Muscle of leg (tissue), 3 donors: ENCODE measurements at regions not wholly inside any gene's neighbourhood (a gene's known extent, or its start where the extent isn't known, plus 50 kb on each side); places are given as distances from the start of the nearest gene placed in this dataset.
A peak's percentile ranks its signal among the peaks of the same experiment; 100 is the strongest.

Source experiments
- DNase-seq: peaks from one replicate; pipeline ENCODE4 v3.0.0; 2013
- H3K27ac ChIP-seq: one replicate; pipeline ENCODE4 v1.5.1; 2013; ENCODE audit warnings: mild to moderate bottlenecking, low read length, control low read depth
- H3K27me3 ChIP-seq: one replicate; pipeline ENCODE4 v1.6.1; 2013; ENCODE audit warnings: low read length; ENCODE audit not compliant: control insufficient read depth, insufficient read depth
- H3K36me3 ChIP-seq: one replicate; pipeline ENCODE4 v1.6.1; 2013; ENCODE audit warnings: low read length; ENCODE audit not compliant: control insufficient read depth, insufficient read depth
- H3K4me1 ChIP-seq: one replicate; pipeline ENCODE4 v1.6.1; 2013; ENCODE audit warnings: low read length; ENCODE audit not compliant: control insufficient read depth, insufficient read depth
- H3K4me3 ChIP-seq: one replicate; pipeline ENCODE4 v1.5.1; 2013; ENCODE audit warnings: low read length, control low read depth
- H3K9me3 ChIP-seq: replicated peaks from 2 replicates; pipeline ENCODE4 v1.6.1; 2013; ENCODE audit warnings: low read depth, low read length; ENCODE audit not compliant: control insufficient read depth
- WGBS: methylation state at CpG from one replicate; pipeline ENCODE4 v1.1.5; 2013; ENCODE audit warnings: missing lambda C conversion rate; ENCODE audit not compliant: insufficient coverage; 5-methylcytosine and 5-hydroxymethylcytosine counted together

- Histone ChIP-seq H3K4me1 (no peaks in the 10 kb centered on the region), H3K9me3 (no peaks in the 10 kb centered on the region), H3K4me3 (no peak overlapping the region), H3K27me3 (no peaks in the 10 kb centered on the region), H3K36me3 (no peaks in the 10 kb centered on the region), H3K27ac (no peak overlapping the region)
- WGBS = 86% methylated on average over 1 of the region's 3 CpGs
- peak; percentile 28 for DNase-seq
These were observed 403.2 kb upstream of the ADAMTS5 start for GRCh38 chr21:27369978-27370571.

- Histone ChIP-seq H3K27ac (no peak overlapping the region), H3K27me3 (no peaks in the 10 kb centered on the region), H3K4me1 (no peaks in the 10 kb centered on the region), H3K9me3 (no peaks in the 10 kb centered on the region), H3K36me3 (no peaks in the 10 kb centered on the region), H3K4me3 (no peak overlapping the region)
- DNase-seq = no peak
- no CpG with 5 or more reads among the region's 2 CpGs for WGBS
These were observed 402.3 kb upstream of the ADAMTS5 start for GRCh38 chr21:27369234-27369633.

GRCh38 chr21:27366646-27367235 is 399.9 kb upstream of the ADAMTS5 start:
- H3K9me3 ChIP-seq = no peaks in the 10 kb centered on the region
- H3K4me3 ChIP-seq = no peak overlapping the region
- no peaks in the 10 kb centered on the region for H3K36me3 ChIP-seq
- no peaks in the 10 kb centered on the region for H3K27me3 ChIP-seq
- DNase-seq = no peak
- H3K27ac ChIP-seq = no peak overlapping the region
- no peaks in the 10 kb centered on the region for H3K4me1 ChIP-seq
- WGBS = no CpG with 5 or more reads among the region's 3 CpGs

- no CpG with 5 or more reads among the region's 4 CpGs for WGBS
- DNase-seq = no peak
- Histone ChIP-seq H3K9me3 (no peaks in the 10 kb centered on the region), H3K36me3 (no peaks in the 10 kb centered on the region), H3K4me3 (no peak overlapping the region), H3K27me3 (no peaks in the 10 kb centered on the region), H3K27ac (no peak overlapping the region), H3K4me1 (no peaks in the 10 kb centered on the region)
These were observed 399.1 kb upstream of the ADAMTS5 start for GRCh38 chr21:27366036-27366435.

GRCh38 chr21:27365394-27365793 is 398.5 kb upstream of the ADAMTS5 start:
- H3K36me3 ChIP-seq = no peaks in the 10 kb centered on the region
- H3K4me3 ChIP-seq = no peak overlapping the region
- no peak for DNase-seq
- no peaks in the 10 kb centered on the region for H3K4me1 ChIP-seq
- no peaks in the 10 kb centered on the region for H3K9me3 ChIP-seq
- no peaks in the 10 kb centered on the region for H3K27me3 ChIP-seq
- H3K27ac ChIP-seq = no peak overlapping the region

- DNase-seq = no peak
- no peaks in the 10 kb centered on the region for H3K27me3 ChIP-seq
- H3K36me3 ChIP-seq = no peaks in the 10 kb centered on the region
- no peaks in the 10 kb centered on the region for H3K9me3 ChIP-seq
- H3K27ac ChIP-seq = no peak overlapping the region
- H3K4me3 ChIP-seq = no peak overlapping the region
- H3K4me1 ChIP-seq = no peaks in the 10 kb centered on the region
- WGBS = no CpG with 5 or more reads among the region's 3 CpGs
These were observed 397.0 kb upstream of the ADAMTS5 start for GRCh38 chr21:27363719-27364477.

- whole genome bisulfite sequencing = no CpG with 5 or more reads among the region's 1 CpG
- H3K27me3 ChIP-seq = no peaks in the 10 kb centered on the region
- H3K4me3 ChIP-seq = no peak overlapping the region
- no peak overlapping the region for H3K27ac ChIP-seq
- no peaks in the 10 kb centered on the region for H3K9me3 ChIP-seq
- H3K4me1 ChIP-seq = no peaks in the 10 kb centered on the region
- no peak for DNase-seq
- H3K36me3 ChIP-seq = no peaks in the 10 kb centered on the region
These were observed 395.4 kb upstream of the ADAMTS5 start for GRCh38 chr21:27362249-27362648.

GRCh38 chr21:27359141-27359540 is 392.3 kb upstream of the ADAMTS5 start:
- Histone ChIP-seq H3K9me3 (no peaks in the 10 kb centered on the region), H3K36me3 (no peaks in the 10 kb centered on the region), H3K27me3 (no peaks in the 10 kb centered on the region), H3K4me3 (no peak overlapping the region), H3K4me1 (no peaks in the 10 kb centered on the region), H3K27ac (no peak overlapping the region)
- DNase-seq = no peak

- H3K27ac ChIP-seq = no peak overlapping the region
- H3K9me3 ChIP-seq = no peaks in the 10 kb centered on the region
- no peak overlapping the region for H3K4me3 ChIP-seq
- H3K27me3 ChIP-seq = no peaks in the 10 kb centered on the region
- no peak for DNase-seq
- H3K36me3 ChIP-seq = no peaks in the 10 kb centered on the region
- H3K4me1 ChIP-seq = no peaks in the 10 kb centered on the region
These were observed 386.0 kb upstream of the ADAMTS5 start for GRCh38 chr21:27352885-27353284.

GRCh38 chr21:27346041-27346448 is 379.2 kb upstream of the ADAMTS5 start:
- H3K36me3 ChIP-seq = no peaks in the 10 kb centered on the region
- no peaks in the 10 kb centered on the region for H3K4me1 ChIP-seq
- H3K27ac ChIP-seq = no peak overlapping the region
- H3K4me3 ChIP-seq = no peak overlapping the region
- no peaks in the 10 kb centered on the region for H3K9me3 ChIP-seq
- no peaks in the 10 kb centered on the region for H3K27me3 ChIP-seq
- DNase-seq = no peak
- WGBS = no CpG with 5 or more reads among the region's 2 CpGs
